ENCODE measurements at regions not wholly inside any gene's neighbourhood (a gene's known extent, or its start where the extent isn't known, plus 50 kb on each side); places are given as distances from the start of the nearest gene placed in this dataset.

- TF ChIP-seq CTCF (IDR thresholded peaks at IDR 0.05) (no peak), POLR2A (IDR thresholded peaks at IDR 0.05) (no peak)
These were observed 717.1 kb upstream of the HS3ST1 start for GRCh38 chr4:12145768-12146167.
